Activated CD4-positive, CD25-positive, alpha-beta regulatory T cell treated with anti-CD3 and anti-CD28 coated beads, Interleukin-2, amount 50 U/mL, for 72 hours (primary cell): ENCODE measurements at regions not wholly inside any gene's neighbourhood (a gene's known extent, or its start where the extent isn't known, plus 50 kb on each side); places are given as distances from the start of the nearest gene placed in this dataset.

Experiments
- DNase-seq: peaks from one replicate; pipeline ENCODE4 v3.0.0; 2021

DNA sequence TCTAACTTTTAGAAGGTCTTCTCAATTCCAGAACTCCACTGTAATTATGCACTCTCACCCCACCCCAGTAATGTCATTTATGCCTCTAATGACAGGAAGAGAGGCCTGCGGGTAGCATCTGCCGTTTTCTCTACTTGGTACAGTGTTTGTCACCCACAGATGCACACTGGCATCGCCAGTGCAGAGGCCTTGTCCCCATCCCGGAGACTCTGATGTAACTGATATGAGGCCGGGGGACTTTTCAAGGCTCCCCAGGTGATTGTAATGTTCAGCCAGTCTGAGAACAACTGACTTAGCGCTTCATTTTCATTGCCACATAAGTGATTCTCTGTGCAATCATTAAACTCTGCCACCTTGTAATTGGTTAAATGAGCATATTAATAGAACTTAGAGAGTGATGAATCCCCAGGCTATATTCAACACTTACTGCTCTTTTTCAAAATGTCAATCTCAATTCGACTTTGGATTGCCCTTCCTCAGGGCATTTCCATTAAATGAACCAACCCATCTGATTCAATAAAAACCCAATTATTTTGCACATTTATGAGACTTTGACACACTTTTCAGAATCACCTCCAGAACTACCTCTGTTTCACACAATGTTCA, 113.2 kb downstream of the HERPUD2 start:
- no peak for DNase-seq

- no peak for DNase-seq
Measured at GRCh38 chr7:35576031-35576573, 118.8 kb downstream of the HERPUD2 start.

DNA sequence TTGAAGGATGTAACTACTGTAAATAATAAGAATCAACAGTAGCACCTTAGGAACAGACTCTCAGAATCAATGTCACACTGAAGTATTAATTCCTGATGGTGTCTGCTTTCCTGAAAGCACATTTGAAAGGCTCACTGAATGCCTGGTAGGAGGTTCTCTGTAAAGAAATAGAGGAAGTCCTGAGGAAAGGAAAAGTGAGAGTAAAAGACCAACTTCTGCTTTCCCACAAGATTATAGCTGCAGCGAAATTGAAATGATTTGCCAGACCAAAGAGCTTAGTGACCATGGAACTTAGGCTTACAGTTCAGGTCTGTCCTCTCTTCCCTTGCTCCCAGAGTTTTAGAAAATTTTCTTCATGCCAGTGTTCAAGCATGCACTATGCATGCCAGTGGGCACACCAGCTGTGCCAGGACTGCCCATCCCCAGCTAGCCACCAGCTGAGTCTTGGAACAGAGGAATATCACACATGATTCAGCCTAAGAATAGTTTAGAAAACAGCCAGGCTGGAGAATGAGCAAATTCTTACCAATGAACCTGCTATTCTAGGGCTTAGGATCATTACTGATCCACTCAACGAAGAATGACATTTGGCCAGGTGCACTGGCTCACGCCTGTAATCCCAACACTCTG, 123.2 kb downstream of the HERPUD2 start:
- DNase-seq = no peak

DNA sequence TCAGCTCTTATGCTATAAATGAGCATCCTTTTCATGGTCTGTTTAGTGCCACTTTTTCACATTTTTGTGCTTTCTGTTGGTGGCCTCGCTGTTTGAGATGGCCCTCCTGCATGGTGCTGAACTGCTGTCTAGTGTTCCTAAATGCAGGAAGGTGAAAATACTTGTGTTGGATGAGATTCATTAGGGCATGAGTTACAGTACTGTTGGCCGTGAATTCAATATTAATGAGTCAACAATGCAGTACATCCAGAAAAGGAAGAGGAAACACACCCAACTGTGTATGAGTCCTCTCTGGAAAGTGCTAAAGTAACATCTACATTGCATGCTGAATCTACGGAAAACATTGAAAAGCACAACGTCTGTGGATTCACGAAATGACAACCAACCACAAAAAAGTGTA, 124.0 kb downstream of the HERPUD2 start:
- DNase-seq = no peak

DNA sequence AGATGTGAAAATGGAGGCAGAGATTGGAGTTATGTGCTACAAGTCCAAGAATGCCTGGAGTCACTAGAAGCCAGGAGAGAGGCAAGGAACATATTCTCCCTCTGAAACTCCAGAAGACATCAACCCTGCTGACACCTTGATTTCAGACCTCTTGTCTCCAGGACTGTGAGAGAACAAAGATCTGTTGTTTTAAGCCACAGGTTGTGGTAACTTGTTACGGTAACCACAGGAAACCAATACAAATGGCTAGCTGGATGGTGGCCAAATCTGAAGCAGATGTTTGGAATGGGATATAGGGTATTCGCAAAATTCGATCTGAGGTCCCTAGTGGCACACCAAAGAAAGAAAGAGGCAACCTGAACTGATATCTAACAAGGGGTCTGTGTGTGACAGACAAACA, 129.0 kb downstream of the HERPUD2 start:
- DNase-seq = no peak

DNA sequence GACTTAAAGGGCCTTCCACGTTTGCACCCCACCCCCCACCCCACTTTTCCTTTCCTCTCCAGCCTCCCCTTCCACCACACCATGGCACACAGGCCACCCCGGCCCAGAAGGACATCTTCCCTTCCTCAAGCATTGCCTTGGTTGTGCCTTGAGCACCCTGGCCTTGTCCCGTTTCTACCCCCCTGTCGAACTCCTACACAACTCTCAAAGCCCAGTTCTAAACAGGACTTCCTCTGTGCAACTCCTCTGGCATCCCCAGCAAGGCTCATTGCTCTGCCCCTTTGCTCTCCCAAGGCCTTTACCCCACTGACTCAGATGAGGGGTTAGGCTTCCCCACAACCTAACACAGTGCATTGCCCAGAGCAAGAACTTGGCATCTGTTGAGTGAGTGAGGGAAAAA, 136.1 kb downstream of the HERPUD2 start:
- no peak for DNase-seq

GRCh38 chr7:35556515-35557471, 138.1 kb downstream of the HERPUD2 start:
- DNase-seq = no peak

DNA sequence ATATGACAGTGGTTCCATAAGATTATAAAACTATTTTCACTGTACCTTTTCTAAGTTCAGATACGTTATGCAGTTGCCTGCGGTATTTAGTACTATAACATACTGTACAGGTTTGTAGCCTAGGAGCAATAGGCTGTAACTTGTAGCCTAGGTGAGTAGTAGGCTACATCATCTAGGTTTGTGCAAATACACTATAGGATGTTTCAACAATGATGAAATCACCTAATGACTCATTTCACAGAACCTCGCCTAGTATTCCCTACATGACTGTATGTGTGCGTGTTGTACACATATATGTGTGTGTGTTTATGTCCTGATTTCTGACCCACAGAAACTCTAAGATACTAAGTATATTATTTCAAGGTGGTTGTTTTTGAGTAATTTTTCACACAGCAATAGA, 139.0 kb downstream of the HERPUD2 start:
- no peak for DNase-seq

DNA sequence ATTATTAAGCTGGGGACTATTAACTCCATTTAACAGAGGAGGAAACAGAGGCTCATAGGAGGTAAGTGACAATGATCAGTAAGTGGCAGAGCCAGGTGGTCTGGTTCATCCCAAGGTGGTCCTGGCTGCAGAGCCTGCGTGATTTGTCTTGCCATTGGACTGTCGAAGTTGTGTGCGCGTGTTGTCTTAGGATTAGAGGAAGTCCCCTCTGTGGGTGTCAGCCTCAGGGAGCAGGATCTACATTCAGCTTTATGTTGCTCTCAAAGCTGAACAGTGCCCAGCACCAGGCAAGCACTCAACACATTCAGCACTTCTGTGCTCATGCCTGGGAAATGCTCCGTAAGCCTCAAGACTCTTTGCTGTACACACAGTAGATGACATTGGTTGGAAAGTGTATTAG, 139.5 kb downstream of the HERPUD2 start:
- DNase-seq = no peak

GRCh38 chr7:35553519-35553918, 141.4 kb downstream of the HERPUD2 start:
- no peak for DNase-seq

DNA sequence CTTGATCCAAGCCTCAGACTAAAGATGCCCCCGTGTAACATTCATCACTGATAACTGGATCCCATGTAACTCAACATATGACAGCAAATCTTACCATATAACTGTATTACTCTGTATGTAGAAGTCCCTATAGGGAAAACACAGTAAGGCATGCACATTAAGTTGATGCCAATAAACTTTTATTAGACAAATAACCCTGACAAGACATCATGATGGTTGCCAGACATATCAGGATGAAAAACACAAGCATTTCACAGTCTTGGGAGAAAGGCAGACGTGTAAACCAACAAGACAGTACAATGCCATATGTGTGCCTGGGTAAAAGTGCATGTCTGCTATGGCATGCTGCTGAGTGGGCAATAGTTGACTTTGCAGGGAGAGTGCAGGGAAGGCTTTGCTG, 142.2 kb downstream of the HERPUD2 start:
- no peak for DNase-seq

GRCh38 chr7:35551321-35552081, 143.4 kb downstream of the HERPUD2 start:
- no peak for DNase-seq

GRCh38 chr7:35550831-35551230, 144.1 kb downstream of the HERPUD2 start:
- DNase-seq = no peak

GRCh38 chr7:35549781-35550180, 145.2 kb downstream of the HERPUD2 start:
- no peak for DNase-seq

DNA sequence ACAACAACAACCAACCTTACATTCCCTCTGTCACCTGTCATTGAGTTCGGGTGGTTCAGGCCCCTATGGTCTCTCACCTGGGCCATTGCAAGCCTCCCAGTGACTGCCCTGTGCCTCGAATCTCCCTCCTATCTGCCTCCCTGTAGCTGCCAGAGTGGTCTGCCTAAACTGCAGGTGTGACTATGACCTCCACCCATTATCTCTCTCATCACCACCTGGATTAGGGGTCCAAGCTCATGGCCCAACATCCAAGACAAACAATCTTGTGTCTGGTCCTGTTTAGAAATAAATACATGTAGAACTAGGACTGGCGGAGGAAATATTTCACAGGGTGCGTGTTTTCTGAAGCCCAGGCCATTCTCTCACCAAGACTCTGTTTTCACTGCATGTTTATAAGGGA, 146.6 kb downstream of the HERPUD2 start:
- DNase-seq = no peak

DNA sequence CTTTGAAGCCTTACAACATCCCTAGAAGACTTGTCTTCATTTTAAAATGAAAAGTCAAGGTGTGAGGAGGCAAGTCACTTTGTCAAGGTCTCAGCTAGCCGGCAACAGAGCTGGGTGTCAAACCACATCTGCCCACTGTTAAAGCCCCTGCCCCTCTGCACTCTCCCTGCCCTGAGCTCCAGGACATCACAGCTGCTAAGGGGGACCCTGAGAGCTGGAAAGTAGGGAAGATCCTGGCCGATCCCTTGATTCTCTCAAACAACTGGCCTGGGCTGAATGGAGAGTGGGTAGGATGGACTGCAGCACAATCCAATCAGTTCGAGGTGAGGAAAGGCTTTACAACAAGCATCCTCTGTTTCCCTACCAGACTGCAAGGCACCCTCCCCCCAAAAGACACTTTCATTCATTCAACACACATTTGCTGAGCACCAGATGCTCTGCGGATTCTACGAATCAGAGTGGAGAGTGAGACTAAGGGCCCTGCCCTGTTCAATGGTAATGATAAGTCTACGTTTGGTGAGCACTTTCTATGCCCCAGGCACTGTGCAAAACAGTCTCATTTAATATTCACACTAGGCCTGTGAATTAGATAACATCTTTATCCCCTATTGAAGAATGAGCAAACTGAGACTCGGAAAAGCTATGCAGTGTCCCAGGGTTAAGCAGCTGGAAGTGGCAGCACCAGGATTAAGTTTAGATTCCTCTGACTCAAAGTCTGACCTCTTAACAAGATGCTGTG, 148.1 kb downstream of the HERPUD2 start:
- DNase-seq = no peak

GRCh38 chr7:35545831-35546230, 149.1 kb downstream of the HERPUD2 start:
- no peak for DNase-seq

DNA sequence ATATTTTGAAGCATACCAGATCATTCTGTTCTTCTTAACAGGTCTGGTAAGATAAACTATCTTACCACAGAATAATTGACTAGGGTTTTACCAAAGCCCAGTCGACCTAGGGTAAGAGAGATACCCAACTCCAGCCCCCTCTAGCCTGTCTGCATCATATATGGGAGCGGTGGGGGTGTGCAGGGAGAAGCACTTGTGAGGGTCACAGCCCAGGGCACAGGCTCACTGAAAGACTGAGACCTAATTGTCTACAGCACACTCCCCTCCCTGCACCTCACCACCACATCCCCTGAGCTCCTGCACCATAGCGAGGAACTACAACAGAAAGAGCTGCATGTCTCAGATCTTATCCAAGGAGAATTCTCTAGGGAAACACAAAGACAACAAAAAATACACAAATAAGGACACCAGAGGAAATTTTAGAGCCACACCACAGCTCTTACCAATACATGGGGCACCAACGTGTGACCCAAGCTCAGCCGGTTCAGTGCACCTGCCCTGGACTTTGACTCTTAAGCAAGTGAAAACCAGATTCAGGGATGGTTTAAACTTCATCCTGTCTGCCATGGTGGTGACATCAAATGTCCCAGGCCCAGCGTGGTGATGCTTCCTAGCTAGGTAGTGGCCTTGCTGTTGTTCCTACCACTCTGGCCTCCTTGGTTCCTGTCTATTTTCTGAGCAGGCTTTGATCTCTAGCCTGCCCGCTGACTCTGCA, 150.8 kb downstream of the HERPUD2 start:
- no peak for DNase-seq

DNA sequence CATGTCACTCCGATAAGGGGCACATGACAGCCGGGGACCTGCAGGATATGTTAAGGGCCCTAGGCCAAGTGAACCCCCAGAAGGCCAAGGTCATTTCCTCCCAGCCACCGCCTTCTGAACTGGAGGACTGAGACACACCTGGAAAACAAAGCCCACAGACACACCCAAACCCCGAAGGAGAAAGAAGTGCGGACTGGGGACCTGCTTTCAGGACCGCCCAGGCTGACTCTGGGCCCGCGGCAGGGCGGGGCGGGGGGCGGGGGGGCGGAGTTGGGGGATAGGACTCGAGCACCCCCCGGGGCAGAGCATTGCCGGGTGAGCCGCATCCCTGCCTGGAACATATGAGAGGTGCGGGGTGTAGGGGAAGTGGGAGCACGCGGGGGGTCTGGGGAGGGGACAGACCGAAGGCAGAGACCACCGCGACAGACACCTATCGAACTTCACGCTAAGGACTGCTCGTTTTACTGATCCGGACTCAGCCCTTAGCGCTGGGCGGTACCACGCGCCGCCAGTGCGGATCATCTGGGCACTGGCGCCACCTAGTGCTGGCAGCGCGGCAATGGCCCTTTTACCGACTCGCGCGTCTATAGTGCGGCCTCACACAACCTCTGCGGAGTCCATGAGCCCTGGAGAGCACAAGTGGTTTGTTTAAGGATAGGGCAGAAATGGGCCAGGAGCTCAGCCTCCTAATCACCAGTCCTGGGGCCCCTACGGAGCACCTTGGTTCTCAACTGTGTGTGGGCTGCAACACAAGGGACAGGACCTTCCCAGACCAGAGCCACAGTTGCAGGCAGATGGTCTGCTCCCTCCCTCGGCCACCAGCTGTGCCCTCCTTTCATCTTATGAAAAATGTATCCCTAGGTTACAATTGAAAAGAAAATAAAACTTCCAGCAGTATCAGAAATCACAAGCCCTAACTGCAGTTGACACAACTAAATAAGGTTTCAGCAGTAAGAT, 157.6 kb downstream of the HERPUD2 start:
- peak; percentile 79 for DNase-seq

GRCh38 chr7:35536396-35536826, 158.5 kb downstream of the HERPUD2 start:
- DNase-seq = no peak
